PC-9 (cell line): ENCODE measurements at regions not wholly inside any gene's neighbourhood (a gene's known extent, or its start where the extent isn't known, plus 50 kb on each side); places are given as distances from the start of the nearest gene placed in this dataset.

Source experiments
- BruUV-seq: library from RNA; stranded (reverse); fragments of 400-500 nt; replicated peaks from 2 replicates; lab custom pipeline; 2021; lab: Mats Ljungman, UMichigan
- CTCF ChIA-PET: fragments of 300-600 bp; sonication (Branson Sonifier 250); formaldehyde crosslinking; loops from one replicate; lab custom pipeline; 2022; ENCODE audit warnings: antibody characterized with exemption; lab: Charles Lee
- POLR2A ChIA-PET: fragments of 300-600 bp; sonication (Branson Sonifier 250); formaldehyde crosslinking; loops from one replicate; lab custom pipeline; 2022; ENCODE audit warnings: antibody characterized with exemption; ENCODE audit not compliant: unreplicated experiment; lab: Charles Lee
- DNase-seq, 2 experiments: peaks; one replicate each; pipeline versions ENCODE4 v3.0.0 to v3.0.0-alpha.2; 2015 to 2022; ENCODE audit warnings: mixed read lengths in 1 of 2
- H2AFZ ChIP-seq: fragments of 200-600 bp; sonication (generic); 2 replicates; pipeline ENCODE4 v1.8.1; 2017; ENCODE audit warnings: antibody characterized with exemption
- H3F3A ChIP-seq: fragments of 200-600 bp; sonication (generic); 2 replicates; pipeline ENCODE4 v1.8.1; 2017; ENCODE audit warnings: antibody characterized with exemption, mild to moderate bottlenecking, low read depth; ENCODE audit not compliant: insufficient read depth
- H3K27ac ChIP-seq: fragments of 200-600 bp; sonication (generic); 2 replicates; pipeline ENCODE4 v1.6.1; 2016; ENCODE audit warnings: mixed run types
- H3K27me3 ChIP-seq: fragments of 200-600 bp; sonication (generic); 2 replicates; pipeline ENCODE4 v1.6.1; 2016; ENCODE audit warnings: low read depth, mixed run types; ENCODE audit not compliant: insufficient read depth
- H3K36me3 ChIP-seq: fragments of 200-600 bp; sonication (generic); 2 replicates; pipeline ENCODE4 v1.6.1; 2016; ENCODE audit warnings: low read depth, mixed run types
- H3K4me1 ChIP-seq: fragments of 200-600 bp; sonication (generic); replicated peaks from 2 replicates; pipeline ENCODE4 v1.6.1; 2016; ENCODE audit warnings: mixed run types; ENCODE audit not compliant: insufficient read depth
- H3K4me2 ChIP-seq: fragments of 200-600 bp; sonication (generic); 2 replicates; pipeline ENCODE4 v1.6.1; 2017; ENCODE audit warnings: mixed run types
- H3K4me3 ChIP-seq: fragments of 200-600 bp; sonication (generic); 2 replicates; pipeline ENCODE4 v1.6.1; 2016; ENCODE audit warnings: mixed run types
- H3K79me2 ChIP-seq: fragments of 200-600 bp; sonication (generic); 2 replicates; pipeline ENCODE4 v1.6.1; 2017; ENCODE audit warnings: low read depth, mixed run types
- H3K9me2 ChIP-seq: fragments of 200-600 bp; sonication (generic); 2 replicates; pipeline ENCODE4 v1.8.1; 2017; ENCODE audit warnings: mild to moderate bottlenecking; ENCODE audit not compliant: insufficient read depth
- H3K9me3 ChIP-seq: fragments of 200-600 bp; sonication (generic); 2 replicates; pipeline ENCODE4 v1.8.1; 2016; ENCODE audit warnings: low read depth; ENCODE audit not compliant: insufficient read depth
- H4K20me1 ChIP-seq: fragments of 200-600 bp; sonication (generic); 2 replicates; pipeline ENCODE4 v1.8.1; 2017; ENCODE audit not compliant: insufficient read depth
- EZH2 ChIP-seq: fragments of 200-600 bp; sonication (generic); IDR thresholded peaks from 2 replicates; pipeline ENCODE4 v1.8.0; 2017; ENCODE audit warnings: antibody characterized with exemption, low read depth
- intact Hi-C: fragments of 100-400 bp; cut with micrococcal nuclease; formaldehyde crosslinking; loops from one replicate; pipeline ENCODE4 v1.10.0; 2022; ENCODE audit not compliant: unreplicated experiment
- TF ChIP-seq, protein P1 (sequence below): fragments of 200-600 bp; sonication (generic); conservative IDR thresholded peaks from 2 replicates; pipeline ENCODE4 v1.6.1; 2017; ENCODE audit warnings: mixed run types, antibody characterized with exemption, mild to moderate bottlenecking, moderate library complexity

DNA sequence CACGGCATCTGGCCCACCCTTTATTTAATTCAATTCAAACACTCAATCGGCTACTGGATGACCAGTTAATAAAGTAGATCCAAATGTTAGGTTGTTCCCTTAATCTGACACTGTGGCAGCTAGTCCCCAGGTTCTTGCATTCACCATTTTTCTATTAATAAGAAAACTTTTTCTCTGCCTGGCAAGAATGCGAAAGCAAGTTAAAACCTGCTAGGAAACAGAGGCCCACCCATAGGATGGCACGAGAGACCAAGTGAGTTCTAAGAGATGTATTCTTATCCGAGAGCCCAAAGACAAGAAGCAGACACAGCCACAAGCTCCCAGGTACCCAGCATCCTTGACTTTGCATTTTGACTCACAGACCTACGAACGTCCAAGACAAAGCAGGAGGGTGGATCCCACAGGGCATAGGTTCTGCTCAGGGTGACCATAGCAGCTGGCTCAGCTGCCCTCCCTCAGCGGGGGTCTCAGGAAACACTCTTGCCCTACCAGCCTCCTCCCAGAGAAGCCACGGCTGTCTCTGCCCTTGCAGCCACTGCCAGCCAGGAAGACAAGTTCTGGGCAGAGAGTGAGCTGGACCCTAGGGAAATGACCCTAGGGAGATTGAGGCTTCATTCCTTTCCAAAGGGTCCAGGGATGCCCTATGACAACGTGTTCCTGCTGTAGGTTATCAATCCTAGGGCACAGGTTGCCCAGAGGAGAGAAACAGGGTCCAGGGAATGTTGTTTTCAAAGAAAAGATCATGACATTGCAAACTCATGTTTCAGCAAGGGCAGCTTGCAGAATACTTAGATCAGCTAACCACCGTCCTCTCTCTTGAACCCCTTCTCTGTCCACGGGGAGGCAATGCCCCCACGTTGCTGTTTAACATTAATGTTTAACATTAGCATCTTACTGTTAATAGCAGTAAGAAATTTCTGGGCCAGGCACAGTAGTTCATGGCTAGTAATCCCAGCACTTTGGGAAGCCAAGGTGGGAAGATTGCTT, 147.2 kb upstream of the ZNF507 start:
- no peaks in the 10 kb centered on the region for H3F3A ChIP-seq
- TF ChIP-seq, protein P1, sequence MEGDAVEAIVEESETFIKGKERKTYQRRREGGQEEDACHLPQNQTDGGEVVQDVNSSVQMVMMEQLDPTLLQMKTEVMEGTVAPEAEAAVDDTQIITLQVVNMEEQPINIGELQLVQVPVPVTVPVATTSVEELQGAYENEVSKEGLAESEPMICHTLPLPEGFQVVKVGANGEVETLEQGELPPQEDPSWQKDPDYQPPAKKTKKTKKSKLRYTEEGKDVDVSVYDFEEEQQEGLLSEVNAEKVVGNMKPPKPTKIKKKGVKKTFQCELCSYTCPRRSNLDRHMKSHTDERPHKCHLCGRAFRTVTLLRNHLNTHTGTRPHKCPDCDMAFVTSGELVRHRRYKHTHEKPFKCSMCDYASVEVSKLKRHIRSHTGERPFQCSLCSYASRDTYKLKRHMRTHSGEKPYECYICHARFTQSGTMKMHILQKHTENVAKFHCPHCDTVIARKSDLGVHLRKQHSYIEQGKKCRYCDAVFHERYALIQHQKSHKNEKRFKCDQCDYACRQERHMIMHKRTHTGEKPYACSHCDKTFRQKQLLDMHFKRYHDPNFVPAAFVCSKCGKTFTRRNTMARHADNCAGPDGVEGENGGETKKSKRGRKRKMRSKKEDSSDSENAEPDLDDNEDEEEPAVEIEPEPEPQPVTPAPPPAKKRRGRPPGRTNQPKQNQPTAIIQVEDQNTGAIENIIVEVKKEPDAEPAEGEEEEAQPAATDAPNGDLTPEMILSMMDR: no peak
- no peak for TF ChIP-seq EZH2
- BruUV-seq: no TSS peak
- H4K20me1 ChIP-seq: no peaks in the 10 kb centered on the region
- POLR2A ChIA-PET: no interaction called here
- H3K4me1 ChIP-seq: no peaks in the 10 kb centered on the region
- CTCF ChIA-PET: no interaction called here
- peaks cover 46% of the 10 kb centered on the region for H3K27me3 ChIP-seq
- no peaks in the 10 kb centered on the region for H3K9me2 ChIP-seq
- H2AFZ ChIP-seq: no peak overlapping the region
- H3K9me3 ChIP-seq: no peaks in the 10 kb centered on the region
- no peaks in the 10 kb centered on the region for H3K36me3 ChIP-seq
- no peak for DNase-seq
- H3K4me2 ChIP-seq: no peak overlapping the region
- no peaks in the 10 kb centered on the region for H3K79me2 ChIP-seq
- H3K4me3 ChIP-seq: no peak overlapping the region
- H3K27ac ChIP-seq: no peak overlapping the region
- intact Hi-C loops: no loop called here

DNA sequence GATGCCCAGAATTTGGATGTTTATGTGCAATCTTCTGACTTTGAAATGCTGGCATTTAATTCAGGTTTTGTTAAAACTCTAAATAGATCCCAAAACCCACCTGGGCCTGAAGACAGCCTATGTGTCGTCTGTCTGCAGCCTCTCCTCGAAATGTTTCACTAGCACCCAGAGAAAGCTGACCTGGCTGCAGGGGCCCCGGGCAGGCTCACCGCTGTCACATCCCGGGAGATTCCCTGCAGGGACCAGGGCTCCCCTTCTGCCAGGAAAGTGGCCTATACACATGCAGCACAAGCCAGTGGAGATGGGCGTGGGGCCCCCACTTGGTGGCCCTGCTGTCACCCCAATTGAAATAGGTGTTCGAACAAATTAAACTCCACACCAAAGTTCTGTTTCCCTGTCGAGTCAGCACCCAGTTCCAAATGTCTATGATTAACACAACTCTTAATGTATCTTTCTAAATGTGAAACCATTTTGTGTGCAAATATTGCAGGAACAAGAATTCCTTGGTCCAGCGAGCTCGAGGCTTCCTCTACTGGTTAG, 145.8 kb upstream of the ZNF507 start:
- no peaks in the 10 kb centered on the region for H3K79me2 ChIP-seq
- POLR2A ChIA-PET: no interaction called here
- no peaks in the 10 kb centered on the region for H4K20me1 ChIP-seq
- BruUV-seq: no TSS peak
- no peaks in the 10 kb centered on the region for H3K36me3 ChIP-seq
- H3F3A ChIP-seq: no peaks in the 10 kb centered on the region
- H3K27me3 ChIP-seq: peaks cover 53% of the 10 kb centered on the region
- H3K27ac ChIP-seq: no peak overlapping the region
- no peak for DNase-seq
- H2AFZ ChIP-seq: no peak overlapping the region
- no peaks in the 10 kb centered on the region for H3K9me2 ChIP-seq
- H3K9me3 ChIP-seq: no peaks in the 10 kb centered on the region
- no peak overlapping the region for H3K4me3 ChIP-seq
- no peak overlapping the region for H3K4me2 ChIP-seq
- TF ChIP-seq, protein P1: no peak
- TF ChIP-seq EZH2: no peak
- CTCF ChIA-PET: no interaction called here
- no peaks in the 10 kb centered on the region for H3K4me1 ChIP-seq
- intact Hi-C loops: no loop called here

DNA sequence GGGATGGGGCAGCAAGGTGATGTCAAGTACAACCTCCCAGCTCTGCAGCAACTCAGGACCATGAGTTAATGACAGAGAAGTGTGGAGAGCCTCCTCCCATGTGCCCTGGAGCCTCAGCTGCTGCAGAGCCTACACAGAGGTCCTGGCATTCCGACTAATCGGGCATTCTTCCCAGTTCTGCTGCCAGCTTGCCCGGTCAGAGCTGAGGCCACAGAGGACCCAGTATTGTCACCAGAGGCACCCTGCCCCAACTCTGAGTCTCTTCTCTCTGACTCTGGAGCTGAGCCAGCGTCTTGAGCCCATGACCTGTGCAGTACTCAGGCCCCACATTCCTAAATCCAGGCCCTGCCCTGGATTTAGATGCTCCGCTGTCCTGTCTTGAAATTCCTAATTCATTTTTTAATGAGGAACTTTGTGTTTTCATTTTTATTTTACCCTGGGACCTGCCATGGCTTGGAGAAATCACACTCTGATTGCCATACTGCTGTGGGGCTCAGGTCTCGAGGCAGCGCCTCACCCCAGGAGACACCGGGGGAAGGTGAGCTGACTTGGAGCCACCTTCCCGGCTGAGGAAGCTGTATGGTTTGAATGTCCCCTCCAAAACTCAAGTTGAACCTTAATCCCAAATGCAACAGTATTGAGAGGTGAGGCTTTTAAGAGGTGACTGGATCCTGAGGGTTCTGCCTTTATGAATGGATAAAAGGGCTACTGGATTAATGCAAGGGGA, 144.9 kb upstream of the ZNF507 start:
- Histone ChIP-seq H3F3A (no peaks in the 10 kb centered on the region), H3K9me2 (no peaks in the 10 kb centered on the region), H4K20me1 (no peaks in the 10 kb centered on the region), H3K4me2 (no peak overlapping the region), H3K36me3 (no peaks in the 10 kb centered on the region), H3K4me3 (no peak overlapping the region), H2AFZ (no peak overlapping the region), H3K9me3 (no peaks in the 10 kb centered on the region), H3K79me2 (no peaks in the 10 kb centered on the region), H3K27me3 (peaks cover 61% of the 10 kb centered on the region), H3K27ac (no peak overlapping the region), H3K4me1 (no peaks in the 10 kb centered on the region)
- POLR2A ChIA-PET: no interaction called here
- no peak for TF ChIP-seq EZH2
- TF ChIP-seq, protein P1: no peak
- no peak for DNase-seq
- intact Hi-C loops: no loop called here
- BruUV-seq: no TSS peak
- CTCF ChIA-PET: no interaction called here
